A673 (cell line): ENCODE measurements at regions not wholly inside any gene's neighbourhood (a gene's known extent, or its start where the extent isn't known, plus 50 kb on each side); places are given as distances from the start of the nearest gene placed in this dataset.

Experiments
- BruUV-seq: library from RNA; stranded (reverse); fragments of 400-500 nt; replicated peaks from 2 replicates; lab custom pipeline; 2021; lab: Mats Ljungman, UMichigan
- CTCF ChIA-PET: fragments of 300-600 bp; sonication (Branson Sonifier 250); formaldehyde crosslinking; loops from one replicate; lab custom pipeline; 2022; ENCODE audit warnings: antibody characterized with exemption; lab: Charles Lee
- POLR2A ChIA-PET: fragments of 300-600 bp; sonication (Branson Sonifier 250); formaldehyde crosslinking; loops from one replicate; lab custom pipeline; 2022; ENCODE audit warnings: antibody characterized with exemption; ENCODE audit not compliant: low non-redundant PET; lab: Charles Lee
- DNase-seq: peaks from one replicate; pipeline ENCODE4 v3.0.0-alpha.2; 2015; ENCODE audit warnings: low spot score
- H3K27ac ChIP-seq: fragments of 200-600 bp; sonication (generic); 2 replicates; pipeline ENCODE4 v1.5.1; 2016; ENCODE audit warnings: mixed run types, low read depth, mild to moderate bottlenecking, mixed read lengths, antibody characterized with exemption, low read length; ENCODE audit not compliant: poor library complexity, severe bottlenecking
- H3K27me3 ChIP-seq: fragments of 200-600 bp; sonication (generic); replicated peaks from 2 replicates; pipeline ENCODE4 v1.6.1; 2017; ENCODE audit warnings: mixed run types, low read depth, mild to moderate bottlenecking, mixed read lengths, antibody characterized with exemption, low read length; ENCODE audit not compliant: insufficient read depth, poor library complexity
- H3K36me3 ChIP-seq: fragments of 200-600 bp; sonication (generic); 2 replicates; pipeline ENCODE4 v1.6.1; 2016; ENCODE audit warnings: mixed run types, mild to moderate bottlenecking, mixed read lengths, antibody characterized with exemption, low read length; ENCODE audit not compliant: insufficient read depth, poor library complexity, severe bottlenecking
- H3K4me1 ChIP-seq: fragments of 200-600 bp; sonication (generic); 2 replicates; pipeline ENCODE4 v1.6.1; 2017; ENCODE audit warnings: mixed run types, mild to moderate bottlenecking, mixed read lengths, antibody characterized with exemption, low read length; ENCODE audit not compliant: insufficient read depth, poor library complexity, severe bottlenecking
- H3K4me3 ChIP-seq: fragments of 200-600 bp; sonication (generic); 2 replicates; pipeline ENCODE4 v1.5.1; 2016; ENCODE audit warnings: low read depth, mixed run types, mild to moderate bottlenecking, mixed read lengths, low read length; ENCODE audit not compliant: poor library complexity, severe bottlenecking
- H3K9me3 ChIP-seq: fragments of 200-600 bp; sonication (generic); 2 replicates; pipeline ENCODE4 v1.6.1; 2016; ENCODE audit warnings: mixed run types, low read depth, mild to moderate bottlenecking, mixed read lengths, antibody characterized with exemption, low read length; ENCODE audit not compliant: poor library complexity, severe bottlenecking
- CTCF ChIP-seq: fragments of 300-800, 200-600 bp; sonication (generic); conservative IDR thresholded peaks from 2 replicates; pipeline ENCODE4 v1.5.1; 2017; ENCODE audit warnings: low read depth, mild to moderate bottlenecking, antibody characterized with exemption, low read length, moderate library complexity, mixed read lengths
- EZH2 ChIP-seq: fragments of 200-600 bp; sonication (generic); IDR thresholded peaks from 2 replicates; pipeline ENCODE4 v1.6.1; 2017; ENCODE audit warnings: borderline replicate concordance, low read depth, mild to moderate bottlenecking, mixed read lengths, antibody characterized with exemption, low read length; ENCODE audit not compliant: poor library complexity, severe bottlenecking
- intact Hi-C: fragments of 100-400 bp; cut with micrococcal nuclease; formaldehyde crosslinking; loops from one replicate; pipeline ENCODE4 v1.10.0; 2022; ENCODE audit not compliant: unreplicated experiment

- TF ChIP-seq EZH2 (no peak), CTCF (no peak)
- CTCF ChIA-PET, result no interaction called here
- Histone ChIP-seq H3K27me3 (no peaks in the 10 kb centered on the region), H3K4me3 (no peak overlapping the region), H3K9me3 (no peaks in the 10 kb centered on the region), H3K27ac (no peak overlapping the region), H3K4me1 (no peaks in the 10 kb centered on the region), H3K36me3 (no peaks in the 10 kb centered on the region)
- POLR2A ChIA-PET, result no interaction called here
- DNase-seq, result no peak
- intact Hi-C loops, result no loop called here
- BruUV-seq, result no TSS peak
These were observed 149.2 kb upstream of the VEPH1 start for GRCh38 chr3:157652366-157652765.

- intact Hi-C loops, result no loop called here
- ChIA-PET CTCF (no interaction called here), POLR2A (no interaction called here)
- no TSS peak for BruUV-seq
- Histone ChIP-seq H3K36me3 (no peaks in the 10 kb centered on the region), H3K9me3 (no peaks in the 10 kb centered on the region), H3K27ac (no peak overlapping the region), H3K4me1 (no peaks in the 10 kb centered on the region), H3K4me3 (no peak overlapping the region), H3K27me3 (no peaks in the 10 kb centered on the region)
- no peak for TF ChIP-seq EZH2
- no peak for TF ChIP-seq CTCF
- DNase-seq, result no peak
These were observed 147.5 kb upstream of the VEPH1 start for GRCh38 chr3:157650699-157651098.

- Histone ChIP-seq H3K27ac (no peak overlapping the region), H3K36me3 (no peaks in the 10 kb centered on the region), H3K4me3 (no peak overlapping the region), H3K27me3 (no peaks in the 10 kb centered on the region), H3K9me3 (no peaks in the 10 kb centered on the region), H3K4me1 (no peaks in the 10 kb centered on the region)
- no TSS peak for BruUV-seq
- ChIA-PET CTCF (no interaction called here), POLR2A (no interaction called here)
- no peak for DNase-seq
- TF ChIP-seq EZH2, result no peak
- no peak for TF ChIP-seq CTCF
- intact Hi-C loops, result no loop called here
These were observed 147.0 kb upstream of the VEPH1 start for GRCh38 chr3:157650172-157650571.
